ENCODE measurements at regions not wholly inside any gene's neighbourhood (a gene's known extent, or its start where the extent isn't known, plus 50 kb on each side); places are given as distances from the start of the nearest gene placed in this dataset.

DNA sequence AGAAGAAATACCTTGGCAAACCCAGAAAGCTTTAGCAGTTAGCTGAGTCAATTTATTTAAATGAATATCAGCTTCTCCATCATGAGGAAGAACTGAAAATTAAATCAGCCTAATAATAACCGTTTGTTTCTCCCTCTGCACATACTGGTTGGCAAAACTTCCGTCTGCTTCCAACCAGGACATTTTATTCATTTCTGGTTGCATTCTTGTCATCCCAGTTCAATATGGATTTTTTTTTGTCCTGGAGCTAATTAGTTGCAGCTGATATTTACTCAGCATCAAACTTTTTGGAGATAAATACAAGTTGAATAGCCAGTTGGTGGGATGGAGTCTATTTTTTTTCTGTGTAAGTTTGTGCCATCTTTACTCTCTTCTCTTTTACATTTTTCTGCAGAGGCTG is 126.5 kb upstream of the GDNF start:
- no peak overlapping the region for H3K4me3 ChIP-seq (ENCODE audit: low read depth, low read length, poor library complexity, severe bottlenecking)
- H4K20me1 ChIP-seq (ENCODE audit: insufficient read depth, low read length): no peaks in the 10 kb centered on the region
- no peaks in the 10 kb centered on the region for H3K9me2 ChIP-seq (ENCODE audit: insufficient read depth, low read length)
- no peaks in the 10 kb centered on the region for H3K4me1 ChIP-seq (ENCODE audit: insufficient read depth, low read length, poor library complexity, severe bottlenecking)
- DNase-seq (ENCODE audit: low spot score): no peak
- ChIA-PET CTCF (ENCODE audit: unreplicated experiment) (no interaction called here), POLR2A (interaction anchor here (2.7 kb wide), 1 partner anchor 10 kb away, joined by 8 read pairs; no protein-coding TSS in a partner anchor)
- H3K4me2 ChIP-seq (ENCODE audit: low read length): no peak overlapping the region
- H3K9me3 ChIP-seq (ENCODE audit: low read length): no peaks in the 10 kb centered on the region
- no peak overlapping the region for H2AFZ ChIP-seq (ENCODE audit: low read length)
- no peaks in the 10 kb centered on the region for H3K79me2 ChIP-seq (ENCODE audit: insufficient read depth, low read depth, low read length)
- no peaks in the 10 kb centered on the region for H3K36me3 ChIP-seq (ENCODE audit: insufficient read depth, low read length)
- no peak overlapping the region for H3K27ac ChIP-seq (ENCODE audit: low read depth, low read length, poor library complexity, severe bottlenecking)
- no peak for TF ChIP-seq EZH2phosphoT487 (IDR thresholded peaks at IDR 0.05; ENCODE audit: borderline replicate concordance, low read depth, low read length)
- TF ChIP-seq, protein P1, sequence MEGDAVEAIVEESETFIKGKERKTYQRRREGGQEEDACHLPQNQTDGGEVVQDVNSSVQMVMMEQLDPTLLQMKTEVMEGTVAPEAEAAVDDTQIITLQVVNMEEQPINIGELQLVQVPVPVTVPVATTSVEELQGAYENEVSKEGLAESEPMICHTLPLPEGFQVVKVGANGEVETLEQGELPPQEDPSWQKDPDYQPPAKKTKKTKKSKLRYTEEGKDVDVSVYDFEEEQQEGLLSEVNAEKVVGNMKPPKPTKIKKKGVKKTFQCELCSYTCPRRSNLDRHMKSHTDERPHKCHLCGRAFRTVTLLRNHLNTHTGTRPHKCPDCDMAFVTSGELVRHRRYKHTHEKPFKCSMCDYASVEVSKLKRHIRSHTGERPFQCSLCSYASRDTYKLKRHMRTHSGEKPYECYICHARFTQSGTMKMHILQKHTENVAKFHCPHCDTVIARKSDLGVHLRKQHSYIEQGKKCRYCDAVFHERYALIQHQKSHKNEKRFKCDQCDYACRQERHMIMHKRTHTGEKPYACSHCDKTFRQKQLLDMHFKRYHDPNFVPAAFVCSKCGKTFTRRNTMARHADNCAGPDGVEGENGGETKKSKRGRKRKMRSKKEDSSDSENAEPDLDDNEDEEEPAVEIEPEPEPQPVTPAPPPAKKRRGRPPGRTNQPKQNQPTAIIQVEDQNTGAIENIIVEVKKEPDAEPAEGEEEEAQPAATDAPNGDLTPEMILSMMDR (conservative IDR thresholded peaks at IDR 0.05; ENCODE audit: low read length): no peak
- BruUV-seq (replicated peaks): no TSS peak
- intact Hi-C loops (cut with micrococcal nuclease; ENCODE audit: unreplicated experiment): no loop called here

DNA sequence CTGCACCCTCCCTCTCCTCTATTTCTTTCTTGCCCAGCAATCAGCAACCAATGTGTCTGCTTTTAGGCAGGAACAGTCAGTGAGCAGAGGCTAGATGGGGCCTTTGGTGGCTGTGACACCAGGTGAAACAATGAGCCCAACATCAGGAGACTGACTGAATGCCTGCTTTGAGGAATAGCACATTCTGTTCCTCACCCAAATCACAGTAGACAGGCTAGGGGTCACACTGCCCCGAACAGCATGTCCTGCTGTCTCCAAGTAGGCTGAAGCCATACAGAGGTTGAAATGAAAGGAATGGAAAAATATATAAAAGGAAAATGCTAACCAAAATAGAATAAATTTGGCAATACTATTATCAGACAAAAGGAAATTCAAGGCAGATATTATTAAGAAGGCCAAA is 122.5 kb upstream of the GDNF start:
- Histone ChIP-seq H3K27ac (ENCODE audit: low read depth, low read length, poor library complexity, severe bottlenecking) (no peak overlapping the region), H3K36me3 (ENCODE audit: insufficient read depth, low read length) (no peaks in the 10 kb centered on the region), H3K9me3 (ENCODE audit: low read length) (no peaks in the 10 kb centered on the region), H3K4me3 (ENCODE audit: low read depth, low read length, poor library complexity, severe bottlenecking) (no peak overlapping the region), H4K20me1 (ENCODE audit: insufficient read depth, low read length) (no peaks in the 10 kb centered on the region), H3K4me2 (ENCODE audit: low read length) (no peak overlapping the region), H2AFZ (ENCODE audit: low read length) (no peak overlapping the region), H3K79me2 (ENCODE audit: insufficient read depth, low read depth, low read length) (no peaks in the 10 kb centered on the region), H3K4me1 (ENCODE audit: insufficient read depth, low read length, poor library complexity, severe bottlenecking) (no peaks in the 10 kb centered on the region), H3K9me2 (ENCODE audit: insufficient read depth, low read length) (no peaks in the 10 kb centered on the region)
- TF ChIP-seq, protein P1 (conservative IDR thresholded peaks at IDR 0.05; ENCODE audit: low read length): no peak
- no peak for TF ChIP-seq EZH2phosphoT487 (IDR thresholded peaks at IDR 0.05; ENCODE audit: borderline replicate concordance, low read depth, low read length)
- intact Hi-C loops (cut with micrococcal nuclease; ENCODE audit: unreplicated experiment): no loop called here
- ChIA-PET POLR2A (no interaction called here), CTCF (ENCODE audit: unreplicated experiment) (no interaction called here)
- DNase-seq (ENCODE audit: low spot score): no peak
- no TSS peak for BruUV-seq (replicated peaks)

DNA sequence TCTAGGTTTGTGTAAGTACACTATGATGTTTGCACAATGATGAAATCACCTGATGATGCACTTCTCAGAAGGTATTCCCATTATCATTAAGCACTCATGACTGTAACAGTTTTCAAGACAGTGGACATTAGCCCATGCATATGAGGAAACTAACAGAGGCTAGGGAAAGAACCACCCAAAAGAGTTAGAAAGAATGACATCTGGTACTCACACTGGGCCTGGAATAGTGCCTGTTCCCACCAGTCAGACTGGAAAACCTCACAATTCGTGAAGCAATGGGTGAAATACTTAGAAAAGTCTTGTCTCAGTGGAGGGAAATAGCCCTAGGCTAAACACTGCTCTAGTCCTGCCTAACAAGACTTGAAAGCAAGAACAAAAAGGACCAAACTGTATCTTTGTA is 117.4 kb upstream of the GDNF start:
- intact Hi-C loops (cut with micrococcal nuclease; ENCODE audit: unreplicated experiment): no loop called here
- no peak for TF ChIP-seq EZH2phosphoT487 (IDR thresholded peaks at IDR 0.05; ENCODE audit: borderline replicate concordance, low read depth, low read length)
- TF ChIP-seq, protein P1 (conservative IDR thresholded peaks at IDR 0.05; ENCODE audit: low read length): no peak
- Histone ChIP-seq H3K9me3 (ENCODE audit: low read length) (no peaks in the 10 kb centered on the region), H3K4me3 (ENCODE audit: low read depth, low read length, poor library complexity, severe bottlenecking) (no peak overlapping the region), H3K36me3 (ENCODE audit: insufficient read depth, low read length) (no peaks in the 10 kb centered on the region), H4K20me1 (ENCODE audit: insufficient read depth, low read length) (no peaks in the 10 kb centered on the region), H3K27ac (ENCODE audit: low read depth, low read length, poor library complexity, severe bottlenecking) (no peak overlapping the region), H3K4me2 (ENCODE audit: low read length) (no peak overlapping the region), H3K9me2 (ENCODE audit: insufficient read depth, low read length) (no peaks in the 10 kb centered on the region), H2AFZ (ENCODE audit: low read length) (no peak overlapping the region), H3K79me2 (ENCODE audit: insufficient read depth, low read depth, low read length) (no peaks in the 10 kb centered on the region), H3K4me1 (ENCODE audit: insufficient read depth, low read length, poor library complexity, severe bottlenecking) (no peaks in the 10 kb centered on the region)
- CTCF ChIA-PET (ENCODE audit: unreplicated experiment): no interaction called here
- POLR2A ChIA-PET: no interaction called here
- BruUV-seq (replicated peaks): no TSS peak
- no peak for DNase-seq (ENCODE audit: low spot score)

All from OCI-LY7 (cell line).